WI38 (cell line): ENCODE measurements at regions not wholly inside any gene's neighbourhood (a gene's known extent, or its start where the extent isn't known, plus 50 kb on each side); places are given as distances from the start of the nearest gene placed in this dataset.

Source experiments
- H3K4me3 ChIP-seq: 2 replicates; pipeline ENCODE4 v1.5.1; 2011; ENCODE audit warnings: low read depth, mild to moderate bottlenecking, control low read depth, low read length
- TF ChIP-seq, protein P1 (sequence below): IDR thresholded peaks from 2 replicates; pipeline ENCODE4 v1.5.1; 2012; ENCODE audit warnings: low read depth, mild to moderate bottlenecking, control low read depth, low read length

DNA sequence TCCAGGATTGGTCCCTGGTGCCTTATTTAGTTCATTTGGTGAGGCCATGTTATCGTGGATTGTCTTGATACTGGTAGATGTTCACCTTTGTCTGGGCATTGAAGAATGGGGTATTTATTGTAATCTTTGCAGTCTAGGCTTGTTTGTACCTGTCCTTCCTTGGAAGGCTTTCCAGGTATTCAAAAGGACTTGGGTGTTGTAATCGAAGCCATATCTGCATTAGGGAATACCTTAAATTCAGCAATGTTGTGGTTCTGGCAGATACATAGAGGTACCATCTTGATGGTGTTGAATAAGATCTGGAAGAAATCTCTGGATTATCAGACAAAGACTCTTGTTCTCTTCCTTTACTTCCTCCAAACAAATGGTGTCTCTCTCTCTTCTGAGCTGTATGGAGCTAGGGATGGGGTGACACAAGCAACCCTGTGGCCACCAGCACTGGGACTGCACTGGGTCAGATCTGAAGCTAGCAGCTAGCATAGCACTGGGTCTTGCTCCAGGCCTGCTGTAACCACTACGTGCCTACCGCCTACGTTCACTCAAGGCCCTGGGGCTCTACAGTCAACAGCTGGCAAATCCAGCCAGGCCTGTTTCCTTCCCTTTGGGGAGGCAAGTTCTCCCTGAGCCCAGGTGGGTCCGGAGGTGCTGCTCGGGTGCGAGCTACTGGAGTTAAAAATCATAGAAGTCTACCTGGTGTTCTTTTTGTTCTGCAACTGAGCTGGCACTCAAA lies 261.1 kb upstream of the CITED2 start:
- TF ChIP-seq, protein P1, sequence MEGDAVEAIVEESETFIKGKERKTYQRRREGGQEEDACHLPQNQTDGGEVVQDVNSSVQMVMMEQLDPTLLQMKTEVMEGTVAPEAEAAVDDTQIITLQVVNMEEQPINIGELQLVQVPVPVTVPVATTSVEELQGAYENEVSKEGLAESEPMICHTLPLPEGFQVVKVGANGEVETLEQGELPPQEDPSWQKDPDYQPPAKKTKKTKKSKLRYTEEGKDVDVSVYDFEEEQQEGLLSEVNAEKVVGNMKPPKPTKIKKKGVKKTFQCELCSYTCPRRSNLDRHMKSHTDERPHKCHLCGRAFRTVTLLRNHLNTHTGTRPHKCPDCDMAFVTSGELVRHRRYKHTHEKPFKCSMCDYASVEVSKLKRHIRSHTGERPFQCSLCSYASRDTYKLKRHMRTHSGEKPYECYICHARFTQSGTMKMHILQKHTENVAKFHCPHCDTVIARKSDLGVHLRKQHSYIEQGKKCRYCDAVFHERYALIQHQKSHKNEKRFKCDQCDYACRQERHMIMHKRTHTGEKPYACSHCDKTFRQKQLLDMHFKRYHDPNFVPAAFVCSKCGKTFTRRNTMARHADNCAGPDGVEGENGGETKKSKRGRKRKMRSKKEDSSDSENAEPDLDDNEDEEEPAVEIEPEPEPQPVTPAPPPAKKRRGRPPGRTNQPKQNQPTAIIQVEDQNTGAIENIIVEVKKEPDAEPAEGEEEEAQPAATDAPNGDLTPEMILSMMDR, result no peak
- H3K4me3 ChIP-seq, result no peak overlapping the region

DNA sequence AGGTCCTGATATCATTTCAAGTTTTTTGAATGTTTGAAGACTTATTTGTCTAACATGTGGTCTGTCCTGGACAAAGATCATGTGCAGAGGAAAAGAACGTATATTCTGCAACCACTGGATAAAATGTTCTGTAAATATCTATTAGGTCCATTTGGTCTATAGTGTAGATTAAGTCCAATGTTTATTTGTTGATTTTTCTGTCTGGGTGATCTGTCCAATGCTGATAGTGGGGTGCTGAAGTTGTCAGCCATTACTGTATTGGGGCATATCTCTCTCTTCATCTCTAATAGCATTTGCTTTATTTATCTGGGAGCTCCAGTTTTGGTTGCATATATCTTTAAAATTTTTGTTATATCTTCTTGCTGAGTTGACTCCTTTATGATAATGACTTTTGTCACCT lies 258.4 kb upstream of the CITED2 start:
- no peak overlapping the region for H3K4me3 ChIP-seq
- TF ChIP-seq, protein P1, result no peak

DNA sequence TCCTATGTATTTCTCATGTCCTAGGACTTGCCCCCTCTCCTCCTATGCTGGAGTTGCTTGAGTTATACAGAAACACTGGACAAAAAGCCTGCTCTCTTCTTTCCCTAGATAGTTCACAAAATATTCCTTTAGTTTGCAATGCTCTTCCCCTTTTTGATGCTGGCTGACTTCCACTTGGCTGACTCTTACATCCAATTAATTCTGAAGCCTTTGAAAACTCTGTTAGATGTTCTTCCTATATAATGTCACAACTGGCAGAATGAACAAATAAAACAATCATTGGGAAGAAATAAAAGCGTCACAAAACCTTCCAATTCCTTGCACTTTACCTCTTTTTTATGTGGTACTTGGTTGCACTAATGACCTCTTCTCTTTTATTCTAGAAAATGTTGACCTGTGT lies 253.8 kb upstream of the CITED2 start:
- TF ChIP-seq, protein P1, result no peak
- H3K4me3 ChIP-seq, result no peak overlapping the region

DNA sequence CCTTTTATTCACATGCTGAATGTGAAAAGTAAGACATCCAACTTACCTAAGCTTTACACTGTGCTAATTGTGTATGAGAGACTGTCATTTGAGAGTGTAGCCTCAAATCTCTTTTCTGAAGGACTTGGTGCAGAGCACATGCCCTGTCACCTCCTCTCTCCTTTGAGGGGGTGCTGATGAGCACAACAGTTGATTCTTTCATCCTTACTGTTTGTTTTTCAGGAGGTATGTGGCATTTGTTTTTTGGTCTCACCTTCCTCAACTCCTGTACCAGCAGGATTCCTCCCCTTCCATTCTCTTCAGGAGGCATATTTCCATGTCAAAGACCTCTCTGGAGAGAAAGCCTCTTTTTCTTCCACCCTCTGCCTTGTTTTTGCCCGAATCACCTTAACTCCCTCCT lies 252.6 kb upstream of the CITED2 start:
- no peak overlapping the region for H3K4me3 ChIP-seq
- TF ChIP-seq, protein P1, result no peak

DNA sequence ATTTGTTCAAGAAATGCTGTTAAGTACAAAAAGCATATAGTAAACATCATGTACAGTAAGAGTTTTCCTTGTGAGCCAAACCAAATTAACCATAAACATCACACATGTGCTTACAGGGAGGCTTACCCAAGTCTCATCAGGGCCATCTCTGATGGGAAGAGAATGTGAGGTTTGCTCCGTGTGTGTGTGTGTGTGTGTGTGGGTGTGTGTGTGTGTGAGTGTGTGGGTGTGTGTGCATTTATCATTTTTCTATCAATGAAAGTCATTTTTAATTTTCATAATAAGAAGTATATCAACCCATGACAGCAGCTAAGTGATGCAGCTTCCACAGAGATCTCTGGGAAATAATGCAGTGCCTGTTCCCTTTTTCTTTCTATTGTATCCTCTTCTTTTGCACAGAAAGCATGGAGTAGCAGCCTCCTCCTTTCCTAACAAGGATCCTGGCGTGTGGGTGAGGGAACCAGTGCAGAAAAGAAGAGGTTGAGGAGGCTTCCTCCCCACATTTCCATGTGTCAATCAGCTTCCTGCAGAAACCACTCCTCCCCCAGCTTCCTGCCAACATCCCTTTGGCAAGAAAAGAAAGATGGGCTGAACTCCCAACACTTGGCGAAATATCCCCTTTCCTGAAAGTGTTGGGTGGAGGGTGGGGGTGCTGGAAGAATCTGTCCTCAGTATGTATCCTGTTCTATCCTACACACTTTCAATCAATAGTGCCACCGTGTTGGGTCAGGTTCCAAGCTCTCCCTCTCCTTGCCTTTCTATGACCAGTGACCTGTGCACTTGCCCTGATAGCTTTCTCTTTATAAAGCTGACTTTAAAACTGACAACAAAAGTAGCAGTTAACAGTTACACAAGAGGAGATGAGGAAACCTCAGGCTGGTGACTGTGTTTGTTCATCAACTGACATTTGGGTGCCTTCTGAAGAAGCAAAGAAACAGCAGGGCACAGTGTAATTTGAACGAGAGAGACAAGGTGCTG lies 251.8 kb upstream of the CITED2 start:
- TF ChIP-seq, protein P1, result no peak
- H3K4me3 ChIP-seq, result no peak overlapping the region

DNA sequence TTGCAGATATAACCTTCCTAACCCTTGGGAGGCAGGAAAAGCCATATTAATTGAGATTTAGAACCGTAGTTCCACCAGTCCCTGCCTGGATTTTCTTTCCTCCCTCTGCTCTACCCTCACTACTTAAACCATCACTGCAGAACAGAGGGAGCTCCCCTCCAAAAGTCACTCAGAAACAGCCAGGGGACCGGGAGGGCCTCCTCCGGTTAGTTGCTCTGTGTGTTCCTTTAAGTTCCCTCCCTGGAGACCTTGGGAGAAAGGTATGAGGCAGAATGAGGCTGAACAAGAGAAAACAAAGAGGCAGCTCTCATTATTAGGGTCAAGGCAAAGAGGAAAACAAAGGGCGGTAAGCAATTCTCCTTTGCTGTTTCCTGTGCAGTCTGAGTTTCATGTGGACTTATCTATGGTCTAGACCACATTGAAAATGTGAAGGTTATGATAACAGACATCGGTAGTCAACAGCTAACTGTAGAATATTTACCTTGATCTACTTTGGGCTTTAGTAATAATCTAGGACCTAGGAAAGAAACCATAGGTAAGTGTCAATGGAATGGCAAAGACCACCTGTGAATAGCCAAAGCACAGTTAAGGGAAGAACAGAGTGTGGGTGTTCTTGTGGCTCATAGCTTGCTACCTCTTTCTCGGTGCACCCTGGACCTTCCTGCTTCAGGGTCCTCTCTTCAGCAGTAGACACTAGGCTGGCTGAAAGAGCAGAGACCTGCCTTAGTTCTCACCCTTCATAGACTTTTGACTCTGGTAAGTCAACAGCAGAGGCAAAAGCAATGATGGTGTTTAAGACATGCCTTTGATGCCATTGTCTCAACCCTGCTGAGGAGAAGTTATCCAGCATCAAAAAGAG lies 250.9 kb upstream of the CITED2 start:
- H3K4me3 ChIP-seq, result no peak overlapping the region
- TF ChIP-seq, protein P1, result no peak
